Keratinocyte (primary cell): ENCODE measurements at regions not wholly inside any gene's neighbourhood (a gene's known extent, or its start where the extent isn't known, plus 50 kb on each side); places are given as distances from the start of the nearest gene placed in this dataset.

Source experiments
- DNase-seq: peaks from one replicate; pipeline ENCODE4 v3.0.0-alpha.2; 2011; ENCODE audit warnings: low read depth, missing footprints, low spot score
- FAIRE-seq: peaks from 2 replicates; lab custom pipeline; 2011; peaks lifted over from hg19 to GRCh38; lab: Jason Lieb, UNC
- H2AFZ ChIP-seq: 2 replicates; pipeline ENCODE4 v1.6.0; 2012; ENCODE audit warnings: low read length, control low read depth, inconsistent platforms; ENCODE audit not compliant: control insufficient read depth
- H3K27ac ChIP-seq: 2 replicates; pipeline ENCODE4 v1.5.1; 2011; ENCODE audit warnings: low read length; ENCODE audit not compliant: control insufficient read depth, insufficient read depth
- H3K27me3 ChIP-seq: 3 replicates; pipeline ENCODE4 v1.6.0; 2011; ENCODE audit warnings: low read length; ENCODE audit not compliant: control insufficient read depth, insufficient read depth; ENCODE audit errors: extremely low read depth
- H3K36me3 ChIP-seq, 2 experiments: 2 replicates in 1 of 2; 3 replicates in 1 of 2; pipeline ENCODE4 v1.5.1; 2011; ENCODE audit warnings: low read length in 2 of 2, mild to moderate bottlenecking in 1 of 2; ENCODE audit not compliant: control insufficient read depth in 2 of 2, insufficient read depth in 2 of 2; ENCODE audit errors: extremely low read depth in 1 of 2
- H3K4me1 ChIP-seq: 3 replicates; pipeline ENCODE4 v1.5.1; 2011; ENCODE audit warnings: low read length; ENCODE audit not compliant: control insufficient read depth, insufficient read depth; ENCODE audit errors: extremely low read depth
- H3K4me2 ChIP-seq: 3 replicates; pipeline ENCODE4 v1.6.0; 2011; ENCODE audit warnings: low read depth, low read length; ENCODE audit not compliant: control insufficient read depth, insufficient read depth; ENCODE audit errors: extremely low read depth
- H3K4me3 ChIP-seq, 3 experiments: fragments of 200-600 bp in 1 of 3; sonication (generic) in 1 of 3; 2 replicates in 2 of 3; 3 replicates in 1 of 3; pipeline ENCODE4 v1.5.1; 2011 to 2016; ENCODE audit warnings: low read length in 3 of 3, mild to moderate bottlenecking in 3 of 3, control low read depth in 2 of 3, inconsistent platforms in 1 of 3, low read depth in 1 of 3, mixed read lengths in 1 of 3, mixed run types in 1 of 3, moderate library complexity in 1 of 3; ENCODE audit not compliant: control insufficient read depth in 2 of 3, insufficient read depth in 2 of 3; ENCODE audit errors: extremely low read depth in 1 of 3
- H3K79me2 ChIP-seq: 2 replicates; pipeline ENCODE4 v1.6.0; 2012; ENCODE audit warnings: low read length; ENCODE audit not compliant: control insufficient read depth, insufficient read depth
- H3K9ac ChIP-seq: 3 replicates; pipeline ENCODE4 v1.6.0; 2011; ENCODE audit warnings: low read length; ENCODE audit not compliant: control insufficient read depth, insufficient read depth; ENCODE audit errors: extremely low read depth
- H3K9me1 ChIP-seq: 3 replicates; pipeline ENCODE4 v1.6.0; 2011; ENCODE audit warnings: low read length; ENCODE audit not compliant: control insufficient read depth, insufficient read depth; ENCODE audit errors: extremely low read depth
- H3K9me3 ChIP-seq: 2 replicates; pipeline ENCODE4 v1.5.1; 2012; ENCODE audit warnings: low read depth, low read length; ENCODE audit not compliant: control insufficient read depth
- H4K20me1 ChIP-seq: 3 replicates; pipeline ENCODE4 v1.6.0; 2011; ENCODE audit warnings: low read length; ENCODE audit not compliant: control insufficient read depth, insufficient read depth; ENCODE audit errors: extremely low read depth
- EZH2 ChIP-seq: IDR thresholded peaks from one replicate; pipeline ENCODE4 v1.6.1; 2012; ENCODE audit warnings: inconsistent platforms, mild to moderate bottlenecking, low read length, moderate library complexity
- dilution Hi-C: fragments of 300-500 bp; cut with MboI; formaldehyde crosslinking; loops from one replicate; pipeline ENCODE4 v1.7.0; 2020; ENCODE audit warnings: low sequenced_read_pairs; ENCODE audit not compliant: extremely low pct_ligation_motif_present
- TF ChIP-seq, protein P1 (sequence below), 3 experiments: IDR thresholded peaks in 1 of 3; conservative IDR thresholded peaks in 1 of 3; optimal IDR thresholded peaks in 1 of 3; 2 replicates in 2 of 3; 3 replicates in 1 of 3; pipeline versions ENCODE3 to v1.5.1; 2011; ENCODE audit warnings: low read length in 3 of 3, mild to moderate bottlenecking in 3 of 3, moderate library complexity in 2 of 3, control low read depth in 1 of 3, inconsistent platforms in 1 of 3; ENCODE audit not compliant: insufficient read depth in 2 of 3; ENCODE audit errors: extremely low read depth in 1 of 3

DNA sequence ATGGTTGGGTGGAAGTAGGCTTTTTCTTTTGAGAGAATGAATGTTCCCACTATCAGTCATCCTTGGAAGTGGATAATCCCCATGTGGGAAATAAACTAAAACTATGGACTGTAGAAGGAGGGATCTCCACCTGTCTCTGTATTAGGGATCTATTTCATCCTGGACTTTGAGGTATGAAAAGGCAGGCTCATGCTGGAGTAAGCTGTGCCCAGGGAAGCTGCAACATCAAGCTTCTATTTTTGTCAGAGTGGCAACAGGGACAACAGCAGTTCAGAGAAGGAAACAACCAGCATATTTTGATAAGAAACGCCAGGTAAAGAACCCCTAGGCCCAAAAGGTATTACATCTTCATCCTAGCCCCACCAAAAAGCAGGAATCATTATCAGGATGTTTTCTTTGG is 122.0 kb downstream of the MDH1 start:
- H3K4me1 ChIP-seq: no peaks in the 10 kb centered on the region
- DNase-seq: no peak

DNA sequence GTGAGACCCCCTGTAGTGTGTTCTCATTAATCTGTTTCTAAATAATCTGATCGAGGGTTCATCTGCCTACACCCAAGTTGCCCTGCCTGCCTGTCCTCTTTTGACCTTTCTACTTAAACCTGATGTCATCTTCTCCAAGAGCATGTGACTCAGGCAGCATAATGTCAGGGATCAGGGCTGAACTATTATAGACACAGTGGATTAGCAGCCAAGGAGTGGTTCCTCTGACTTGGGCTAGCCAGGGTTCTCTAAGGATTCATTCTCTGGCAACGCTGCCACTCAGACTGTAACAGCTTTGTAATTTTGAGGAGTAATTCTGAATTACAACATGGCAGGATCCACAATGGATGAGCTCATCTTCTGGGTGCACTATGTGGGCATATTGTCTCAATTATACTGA is 124.0 kb downstream of the MDH1 start:
- FAIRE-seq: no peak
- Histone ChIP-seq H3K27me3 (no peaks in the 10 kb centered on the region), H3K9me1 (no peaks in the 10 kb centered on the region), H3K79me2 (no peaks in the 10 kb centered on the region), H4K20me1 (no peaks in the 10 kb centered on the region), H3K4me1 (no peaks in the 10 kb centered on the region), H3K9me3 (no peaks in the 10 kb centered on the region), H3K36me3 (no peaks in the 10 kb centered on the region), H3K9ac (no peak overlapping the region), H2AFZ (no peak overlapping the region), H3K4me3 (no peak overlapping the region), H3K4me2 (no peak overlapping the region), H3K27ac (no peak overlapping the region)
- no peak for TF ChIP-seq EZH2
- TF ChIP-seq, protein P1, sequence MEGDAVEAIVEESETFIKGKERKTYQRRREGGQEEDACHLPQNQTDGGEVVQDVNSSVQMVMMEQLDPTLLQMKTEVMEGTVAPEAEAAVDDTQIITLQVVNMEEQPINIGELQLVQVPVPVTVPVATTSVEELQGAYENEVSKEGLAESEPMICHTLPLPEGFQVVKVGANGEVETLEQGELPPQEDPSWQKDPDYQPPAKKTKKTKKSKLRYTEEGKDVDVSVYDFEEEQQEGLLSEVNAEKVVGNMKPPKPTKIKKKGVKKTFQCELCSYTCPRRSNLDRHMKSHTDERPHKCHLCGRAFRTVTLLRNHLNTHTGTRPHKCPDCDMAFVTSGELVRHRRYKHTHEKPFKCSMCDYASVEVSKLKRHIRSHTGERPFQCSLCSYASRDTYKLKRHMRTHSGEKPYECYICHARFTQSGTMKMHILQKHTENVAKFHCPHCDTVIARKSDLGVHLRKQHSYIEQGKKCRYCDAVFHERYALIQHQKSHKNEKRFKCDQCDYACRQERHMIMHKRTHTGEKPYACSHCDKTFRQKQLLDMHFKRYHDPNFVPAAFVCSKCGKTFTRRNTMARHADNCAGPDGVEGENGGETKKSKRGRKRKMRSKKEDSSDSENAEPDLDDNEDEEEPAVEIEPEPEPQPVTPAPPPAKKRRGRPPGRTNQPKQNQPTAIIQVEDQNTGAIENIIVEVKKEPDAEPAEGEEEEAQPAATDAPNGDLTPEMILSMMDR (optimal IDR thresholded peaks at IDR 0.05 in 1 of 3, IDR thresholded peaks at IDR 0.05 in 1 of 3, conservative IDR thresholded peaks at IDR 0.05 in 1 of 3; ENCODE audit: extremely low read depth in 1 of 3, insufficient read depth in 2 of 3, low read length in 3 of 3): no peak
- dilution Hi-C loops: no loop called here
- no peak for DNase-seq

More for the DNA sequence above, 122.0 kb downstream of the MDH1 start:
- H3K79me2 ChIP-seq: no peaks in the 10 kb centered on the region
- TF ChIP-seq EZH2: no peak
- TF ChIP-seq, protein P1 (optimal IDR thresholded peaks at IDR 0.05 in 1 of 3, IDR thresholded peaks at IDR 0.05 in 1 of 3, conservative IDR thresholded peaks at IDR 0.05 in 1 of 3; ENCODE audit: extremely low read depth in 1 of 3, insufficient read depth in 2 of 3, low read length in 3 of 3): no peak
- no peak overlapping the region for H3K27ac ChIP-seq
- H3K36me3 ChIP-seq: no peaks in the 10 kb centered on the region
- H3K9ac ChIP-seq: no peak overlapping the region
- no peaks in the 10 kb centered on the region for H3K9me3 ChIP-seq
- no peaks in the 10 kb centered on the region for H3K9me1 ChIP-seq
- H3K27me3 ChIP-seq: no peaks in the 10 kb centered on the region
- FAIRE-seq: no peak
- no peaks in the 10 kb centered on the region for H4K20me1 ChIP-seq
- dilution Hi-C loops: no loop called here
- no peak overlapping the region for H3K4me2 ChIP-seq
- no peak overlapping the region for H3K4me3 ChIP-seq
- no peak overlapping the region for H2AFZ ChIP-seq
